Activated CD4-positive, alpha-beta T cell treated with anti-CD3 and anti-CD28 coated beads for 24 hours (primary cell): ENCODE measurements at regions not wholly inside any gene's neighbourhood (a gene's known extent, or its start where the extent isn't known, plus 50 kb on each side); places are given as distances from the start of the nearest gene placed in this dataset.
"Not testable (repeated sequence)": the region's sequence is repeated elsewhere in the genome, so short reads cannot be mapped to it uniquely, and the experiment has no call there.

Experiments used
- DNase-seq, 2 donors: peaks; one replicate each; pipeline ENCODE4 v3.0.0-alpha.2; 2020; ENCODE audit warnings: low read depth in 2 of 2

DNA sequence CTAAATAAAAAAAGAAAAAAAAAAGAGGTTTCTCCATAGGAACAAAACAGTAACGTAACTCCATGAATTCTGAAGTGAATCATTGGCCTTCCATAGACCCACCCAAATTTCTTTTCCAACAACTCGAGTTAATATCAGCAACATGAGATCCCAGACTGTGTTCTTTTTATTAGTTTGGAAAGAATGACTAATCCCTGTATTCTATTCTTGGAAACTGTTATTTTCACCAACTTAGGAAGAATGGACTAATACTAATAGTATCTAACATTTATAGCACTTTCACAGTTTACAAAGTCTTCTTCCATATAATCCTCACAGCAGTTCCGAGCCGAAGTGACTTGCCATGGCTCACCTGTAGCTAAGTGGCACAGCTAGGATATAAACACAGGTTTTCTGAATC, 72.7 kb upstream of the SLC4A7 start:
- DNase-seq = no peak

GRCh38 chr3:27554706-27555105, 70.5 kb upstream of the SLC4A7 start:
- no peak for DNase-seq

GRCh38 chr3:27553886-27554540, 69.8 kb upstream of the SLC4A7 start:
- DNase-seq = no peak

DNA sequence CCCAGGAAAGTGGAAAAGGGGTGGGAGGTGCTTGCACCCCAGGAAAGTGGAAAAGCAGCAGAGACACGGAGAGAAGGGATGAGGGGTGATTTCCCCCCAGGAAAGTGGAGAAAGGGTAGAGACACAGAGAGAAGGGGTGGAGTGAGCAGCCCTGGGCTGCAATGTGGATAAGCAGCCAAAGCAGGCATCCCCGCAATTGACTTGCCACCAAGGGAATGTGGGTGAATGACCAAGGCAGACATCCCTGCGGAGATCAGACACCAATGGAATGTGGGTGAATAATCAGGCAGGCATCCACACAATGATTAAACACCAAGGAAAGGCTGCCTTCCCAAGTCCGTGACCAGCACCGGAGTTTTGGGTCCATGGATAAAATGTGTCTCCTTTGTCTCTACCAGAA, 68.5 kb upstream of the SLC4A7 start:
- not testable (repeated sequence) for DNase-seq

DNA sequence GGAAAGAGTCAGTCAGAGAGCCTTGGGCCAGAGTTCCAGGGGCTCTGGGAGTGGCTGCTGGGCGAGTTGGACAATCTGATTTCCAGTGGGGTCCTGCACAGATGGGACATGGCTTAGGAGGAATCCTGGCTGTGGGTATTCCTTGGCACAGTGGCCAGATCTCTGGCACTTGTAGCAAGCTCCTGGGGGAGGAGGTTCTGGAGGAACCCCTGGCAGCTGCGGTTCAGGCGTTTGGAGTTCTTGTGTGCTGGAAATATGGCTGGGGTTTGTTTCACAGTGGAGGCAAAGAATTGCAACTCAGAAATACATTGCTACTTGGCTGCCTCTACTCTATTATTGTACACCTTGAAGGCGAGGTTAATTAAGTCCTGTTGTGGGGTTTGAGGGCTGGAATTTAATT, 67.2 kb upstream of the SLC4A7 start:
- DNase-seq = not testable (repeated sequence)

GRCh38 chr3:27545061-27545460, 60.9 kb upstream of the SLC4A7 start:
- no peak for DNase-seq

GRCh38 chr3:27544372-27544865, 60.2 kb upstream of the SLC4A7 start:
- DNase-seq = no peak

DNA sequence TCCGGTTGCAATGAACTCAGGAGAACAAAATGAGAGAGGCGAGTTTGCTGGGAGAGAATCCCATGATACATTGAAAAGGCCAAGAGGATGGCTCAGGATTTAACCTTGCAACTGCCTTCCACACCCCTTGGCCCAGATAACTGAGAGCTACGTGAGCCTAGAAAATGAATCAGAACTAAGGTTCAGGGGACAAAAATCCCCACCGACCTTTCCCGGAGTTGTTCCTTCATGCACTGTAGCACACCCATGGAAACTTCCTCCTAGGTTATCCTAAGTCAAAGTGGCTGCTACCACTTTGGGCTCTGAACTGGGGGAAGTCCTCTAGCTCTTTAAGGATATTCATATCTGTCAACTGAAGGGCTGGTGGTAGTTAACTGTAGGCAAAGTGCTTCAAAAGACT, 58.3 kb upstream of the SLC4A7 start:
- DNase-seq = no peak

- no peak for DNase-seq
These were observed 56.0 kb upstream of the SLC4A7 start for GRCh38 chr3:27540231-27540630.

- DNase-seq = no peak
These were observed 52.3 kb upstream of the SLC4A7 start for GRCh38 chr3:27536491-27536890.

DNA sequence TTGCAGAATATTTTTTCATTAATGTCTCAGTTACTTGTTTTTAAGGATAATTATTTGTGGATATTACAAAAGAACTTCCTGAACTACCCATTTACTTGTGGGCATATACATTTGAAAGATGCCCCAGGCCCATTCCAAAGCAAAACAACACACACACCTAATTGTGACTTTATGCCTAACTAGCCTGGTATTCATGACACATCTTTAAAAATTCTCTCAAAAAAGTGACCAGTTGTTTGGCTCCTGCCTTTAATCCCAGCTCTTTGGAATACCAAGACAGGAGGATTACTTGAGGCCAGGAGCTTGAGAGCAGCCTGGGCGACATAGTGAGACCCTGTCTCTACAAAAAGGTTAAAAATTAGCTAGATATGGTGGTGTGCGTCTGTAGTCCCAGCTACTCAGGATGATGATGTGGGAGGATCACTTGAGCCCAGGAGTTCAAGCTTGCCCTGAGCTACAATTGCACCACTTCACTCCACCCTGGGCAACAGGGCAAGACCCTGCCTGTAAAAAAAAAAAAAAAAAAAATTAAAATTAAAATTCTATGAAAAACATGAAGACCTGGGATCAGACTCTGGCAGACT, 51.7 kb upstream of the SLC4A7 start:
- no peak for DNase-seq

DNA sequence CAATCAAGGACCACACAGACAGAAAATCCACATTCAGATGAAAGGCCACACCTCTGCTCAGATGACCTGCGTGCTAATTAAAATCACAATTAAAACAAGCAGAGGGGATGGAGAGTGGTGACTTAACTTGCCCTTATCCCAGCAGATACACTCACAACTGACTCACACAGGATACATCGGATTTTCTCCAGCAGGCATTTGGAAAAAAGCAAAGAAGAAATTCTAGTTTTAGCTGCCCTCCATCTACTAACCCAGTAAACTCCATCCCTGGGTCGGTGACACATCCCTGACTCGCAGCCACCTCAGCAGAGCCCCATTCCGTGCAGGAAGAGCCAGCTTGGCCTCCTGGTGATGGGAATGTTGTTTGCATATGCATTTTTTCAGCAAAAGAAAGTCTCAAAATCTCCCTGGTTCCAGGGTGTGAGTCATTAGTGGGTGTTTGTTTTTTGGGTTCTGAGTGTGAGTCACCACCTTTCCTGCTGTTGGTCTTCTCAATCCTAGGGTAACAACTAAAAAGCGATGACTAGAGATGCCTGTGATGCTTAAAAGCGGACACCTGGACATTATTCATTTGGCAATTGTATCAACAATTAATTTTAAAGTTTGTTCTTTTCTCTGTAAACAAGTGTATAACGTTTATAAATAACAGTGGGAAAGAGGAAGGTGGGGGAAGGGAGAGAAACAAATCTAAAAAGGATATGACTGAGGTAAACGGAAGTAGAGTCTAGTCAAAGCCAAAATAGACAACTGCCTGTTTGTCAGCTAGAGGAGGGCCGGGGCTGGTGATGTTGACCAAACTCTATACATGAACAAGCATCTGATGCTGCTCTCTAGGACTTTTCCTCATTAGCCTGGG, 49.8 kb upstream of the SLC4A7 start:
- DNase-seq = no peak
